ENCODE measurements at regions not wholly inside any gene's neighbourhood (a gene's known extent, or its start where the extent isn't known, plus 50 kb on each side); places are given as distances from the start of the nearest gene placed in this dataset.

GRCh38 chr12:85711735-85712390 lies 124.3 kb downstream of the RASSF9 start:
- TF ChIP-seq POLR2A (IDR thresholded peaks at IDR 0.05), result no peak
- no peak for TF ChIP-seq CTCF (IDR thresholded peaks at IDR 0.05)

Data from Peyer's patch (tissue), 4 donors.